ENCODE measurements at regions not wholly inside any gene's neighbourhood (a gene's known extent, or its start where the extent isn't known, plus 50 kb on each side); places are given as distances from the start of the nearest gene placed in this dataset.

GRCh38 chr9:10930081-10930480, 317.3 kb upstream of the PTPRD start:
- no peak for ATAC-seq
- Histone ChIP-seq H3K9me3 (no peaks in the 10 kb centered on the region), H3K4me2 (no peak overlapping the region), H3K27ac (no peak overlapping the region), H3K4me1 (no peaks in the 10 kb centered on the region), H3K4me3 (no peak overlapping the region)
- 0% methylated on average over 2 of the region's 2 CpGs for WGBS (ENCODE audit: missing lambda C conversion rate)
- no peak for FAIRE-seq
- CTCF ChIA-PET: no interaction called here
- TF ChIP-seq KDM1A (IDR thresholded peaks at IDR 0.05; ENCODE audit: low read depth) (no peak), RFX5 (IDR thresholded peaks at IDR 0.05) (no peak), RCOR1 (IDR thresholded peaks at IDR 0.05; ENCODE audit: low read depth, low read length) (no peak), CTCF (IDR thresholded peaks at IDR 0.05) (no peak), ELK1 (IDR thresholded peaks at IDR 0.05; ENCODE audit: low read depth, low read length) (no peak), NFE2L2 (conservative IDR thresholded peaks at IDR 0.05; ENCODE audit: low read length) (no peak), SMC3 (IDR thresholded peaks at IDR 0.05) (no peak), MYC (IDR thresholded peaks at IDR 0.05; ENCODE audit: borderline replicate concordance, low read length) (no peak), HDAC2 (IDR thresholded peaks at IDR 0.05) (no peak), CBX2 (IDR thresholded peaks at IDR 0.05; ENCODE audit: borderline replicate concordance, low read depth) (no peak), MAZ (IDR thresholded peaks at IDR 0.05; ENCODE audit: borderline replicate concordance, low read depth, low read length) (no peak), JUNB (IDR thresholded peaks at IDR 0.05) (no peak), ZFP36 (IDR thresholded peaks at IDR 0.05; ENCODE audit: borderline replicate concordance, partially characterized antibody) (no peak), ATOH8 (CRISPR knock-in tag; IDR thresholded peaks at IDR 0.05; ENCODE audit: low read depth) (no peak), NPAS2 (CRISPR knock-in tag; IDR thresholded peaks at IDR 0.05; ENCODE audit: borderline replicate concordance) (no peak), PBX3 (IDR thresholded peaks at IDR 0.05) (no peak)
- no peak for DNase-seq (ENCODE audit: low read depth in 1 of 2, low spot score in 1 of 2)
- POLR2A ChIA-PET: no interaction called here

- Histone ChIP-seq H3K4me3 (no peak overlapping the region), H3K4me1 (no peaks in the 10 kb centered on the region), H3K4me2 (no peak overlapping the region), H3K9me3 (no peaks in the 10 kb centered on the region), H3K27ac (no peak overlapping the region)
- FAIRE-seq (no peak), DNase-seq (ENCODE audit: low read depth in 1 of 2, low spot score in 1 of 2) (no peak), ATAC-seq (no peak)
- ChIA-PET POLR2A (no interaction called here), CTCF (interaction anchor here (1.0 to 1.1 kb wide), 2 partner anchors 9 to 23 kb away, joined by 3 read pairs; no protein-coding TSS in a partner anchor)
- TF ChIP-seq HOXB13 (CRISPR knock-in tag; IDR thresholded peaks at IDR 0.05; ENCODE audit: low read depth): no peak
- no peak for TF ChIP-seq GATA3 (IDR thresholded peaks at IDR 0.05; ENCODE audit: borderline replicate concordance)
- no peak for TF ChIP-seq MAFK (IDR thresholded peaks at IDR 0.05; ENCODE audit: partially characterized antibody)
- TF ChIP-seq HOXA7 (CRISPR knock-in tag; IDR thresholded peaks at IDR 0.05): no peak
- no peak for TF ChIP-seq ELK1 (IDR thresholded peaks at IDR 0.05; ENCODE audit: low read depth, low read length)
- TF ChIP-seq JUNB (IDR thresholded peaks at IDR 0.05): no peak
- TF ChIP-seq FOXS1 (CRISPR knock-in tag; IDR thresholded peaks at IDR 0.05): no peak
- TF ChIP-seq KDM1A (IDR thresholded peaks at IDR 0.05; ENCODE audit: low read depth): no peak
- TF ChIP-seq ZC3H11A (IDR thresholded peaks at IDR 0.05): no peak
- TF ChIP-seq NPAS2 (CRISPR knock-in tag; IDR thresholded peaks at IDR 0.05; ENCODE audit: borderline replicate concordance): no peak
- no peak for TF ChIP-seq RCOR1 (IDR thresholded peaks at IDR 0.05; ENCODE audit: low read depth, low read length)
- TF ChIP-seq POLR2AphosphoS2 (conservative IDR thresholded peaks at IDR 0.05; ENCODE audit: low read length): no peak
- TF ChIP-seq CHD2 (IDR thresholded peaks at IDR 0.05; ENCODE audit: low read length, partially characterized antibody): no peak
- no peak for TF ChIP-seq RAD21 (conservative IDR thresholded peaks at IDR 0.05 in 1 of 2, IDR thresholded peaks at IDR 0.05 in 1 of 2)
- no peak for TF ChIP-seq HEYL (CRISPR knock-in tag; IDR thresholded peaks at IDR 0.05)
- no peak for TF ChIP-seq CEBPB (IDR thresholded peaks at IDR 0.05)
- TF ChIP-seq RFX5 (IDR thresholded peaks at IDR 0.05): no peak
- no peak for TF ChIP-seq HOXB5 (CRISPR knock-in tag; IDR thresholded peaks at IDR 0.05)
- TF ChIP-seq SREBF2 (IDR thresholded peaks at IDR 0.05): no peak
- 33% methylated on average over 26 of the region's 26 CpGs for WGBS (ENCODE audit: missing lambda C conversion rate)
These were observed 334.0 kb upstream of the PTPRD start for GRCh38 chr9:10946676-10947410.

Data from A549 (cell line).